ENCODE measurements at regions not wholly inside any gene's neighbourhood (a gene's known extent, or its start where the extent isn't known, plus 50 kb on each side); places are given as distances from the start of the nearest gene placed in this dataset.

DNA sequence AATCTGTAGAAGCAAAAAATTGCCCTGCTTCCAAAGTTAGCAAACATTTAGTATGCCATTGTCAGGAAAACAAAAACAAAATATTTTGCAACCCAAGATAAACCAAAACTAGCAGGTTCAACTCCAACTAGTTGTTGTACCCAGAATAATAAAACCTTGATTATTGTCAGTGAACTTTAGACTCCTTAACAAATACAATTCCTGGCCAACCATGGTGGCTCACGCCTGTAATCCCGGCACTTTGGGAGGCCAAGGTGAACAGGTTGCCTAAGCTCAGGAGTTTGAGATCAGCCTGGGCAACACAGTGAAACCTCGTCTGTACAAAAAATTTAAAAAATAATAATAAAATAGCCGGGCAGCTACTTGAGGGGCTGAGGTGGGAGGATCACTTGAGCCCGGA, 53.6 kb upstream of the EPCAM start:
- no peak for DNase-seq (ENCODE audit: low spot score)

DNA sequence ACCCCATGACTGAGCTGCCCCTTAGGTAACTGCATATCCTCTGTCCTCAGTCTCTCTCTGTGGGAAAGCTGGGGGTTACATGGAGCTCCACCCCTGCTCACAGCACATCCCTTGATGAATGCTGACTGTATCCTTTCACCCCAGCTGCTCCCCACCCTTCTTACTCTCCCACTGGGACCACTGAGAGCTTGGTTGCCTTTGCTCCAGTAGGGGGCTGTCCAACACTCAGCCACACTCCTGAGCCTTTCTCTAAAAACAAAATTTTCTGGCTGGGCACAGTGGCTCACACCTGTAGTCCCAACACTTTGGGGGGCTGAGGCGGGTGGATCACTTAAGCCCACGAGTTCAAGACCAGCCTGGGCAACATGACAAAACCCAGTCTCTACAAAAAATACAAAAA, 55.4 kb upstream of the EPCAM start:
- no peak for DNase-seq (ENCODE audit: low spot score)

- DNase-seq (ENCODE audit: low spot score): peak; percentile 85
Measured at GRCh38 chr2:47313141-47313691, 55.9 kb upstream of the EPCAM start.

DNA sequence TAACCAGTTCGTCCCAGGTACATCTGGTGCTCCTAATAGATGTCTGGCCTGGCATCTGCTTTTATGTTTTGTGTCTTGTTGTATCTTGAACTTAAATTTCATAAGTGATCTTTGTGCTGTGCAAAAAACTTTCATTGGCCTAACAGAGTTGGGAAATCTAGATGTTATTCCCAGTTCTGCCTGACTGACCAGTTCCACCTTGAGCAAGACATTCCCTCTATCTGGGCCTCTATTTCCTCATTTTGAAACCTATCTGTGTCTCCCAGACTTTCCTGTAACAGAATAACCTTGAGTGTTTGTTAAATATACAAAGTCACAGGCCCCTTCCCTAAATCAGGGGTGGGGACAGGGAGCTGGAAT, 56.6 kb upstream of the EPCAM start:
- DNase-seq (ENCODE audit: low spot score): no peak

DNA sequence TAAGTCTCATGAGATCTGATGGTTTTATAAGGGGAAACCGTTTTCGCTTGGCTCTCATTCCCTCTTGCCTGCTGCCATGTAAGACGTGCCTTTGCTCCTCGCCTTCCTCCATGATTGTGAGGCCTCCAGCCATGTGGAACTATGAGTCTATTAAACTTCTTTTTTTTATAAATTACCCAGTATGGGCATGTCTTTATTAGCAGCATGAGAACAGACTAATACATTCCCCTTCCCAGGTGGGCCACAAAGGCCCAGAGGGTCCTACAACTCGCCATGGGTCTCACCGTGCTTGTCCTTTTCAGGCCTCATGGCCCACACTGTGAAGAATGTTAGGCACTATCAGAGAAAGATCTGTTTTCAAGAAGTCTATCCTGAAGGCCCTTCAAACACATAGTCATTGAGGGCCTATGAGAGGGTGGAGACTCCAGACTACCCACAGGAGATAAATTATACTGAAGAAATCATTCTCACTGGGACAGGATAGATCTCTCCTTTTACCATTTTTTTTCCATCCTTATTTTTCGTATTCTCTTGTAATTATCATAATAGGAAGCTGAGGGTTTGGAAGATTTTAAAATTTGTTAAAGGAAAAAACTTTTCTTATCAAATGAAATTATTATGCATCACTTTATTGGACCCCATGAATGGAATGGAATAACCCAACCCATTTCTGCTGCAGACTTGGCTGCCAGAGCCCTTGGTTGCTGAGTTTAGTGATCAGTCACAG, 57.2 kb upstream of the EPCAM start:
- DNase-seq (ENCODE audit: low spot score): no peak

- DNase-seq (ENCODE audit: low spot score): peak; percentile 41
Measured at GRCh38 chr2:47310801-47311560, 58.1 kb upstream of the EPCAM start.

GRCh38 chr2:47309952-47310800, 58.9 kb upstream of the EPCAM start:
- peak; percentile 82 for DNase-seq (ENCODE audit: low spot score)

- DNase-seq (ENCODE audit: low spot score): no peak
Measured at GRCh38 chr2:47309472-47309951, 59.6 kb upstream of the EPCAM start.

DNA sequence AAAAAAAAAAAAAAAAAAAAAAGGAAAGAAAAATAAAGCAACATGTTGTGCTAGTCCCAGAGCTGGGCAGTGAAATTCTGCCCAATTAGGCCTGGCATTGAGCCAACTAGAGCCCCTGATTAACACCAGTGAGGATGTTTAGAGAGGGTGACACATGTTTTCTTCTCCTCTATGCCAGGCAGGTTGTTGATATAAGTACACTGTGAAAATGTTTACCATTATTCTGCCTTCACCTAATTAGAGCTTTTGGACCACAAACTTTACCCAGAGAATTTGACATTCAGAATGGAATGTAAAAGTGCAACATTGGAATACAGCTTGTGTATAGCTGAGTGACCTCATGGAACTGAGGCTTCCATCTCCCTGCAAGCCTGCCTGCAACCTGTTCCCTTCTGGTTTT, 62.0 kb upstream of the EPCAM start:
- no peak for DNase-seq (ENCODE audit: low spot score)

- DNase-seq (ENCODE audit: low spot score): no peak
Measured at GRCh38 chr2:47304654-47305053, 64.5 kb upstream of the EPCAM start.

- DNase-seq (ENCODE audit: low spot score): no peak
Measured at GRCh38 chr2:47303341-47304148, 65.6 kb upstream of the EPCAM start.

- DNase-seq (ENCODE audit: low spot score): no peak
Measured at GRCh38 chr2:47302308-47302707, 66.8 kb upstream of the EPCAM start.

- no peak for DNase-seq (ENCODE audit: low spot score)
Measured at GRCh38 chr2:47301731-47302130, 67.4 kb upstream of the EPCAM start.

GRCh38 chr2:47301277-47301618, 67.9 kb upstream of the EPCAM start:
- DNase-seq (ENCODE audit: low spot score): no peak

GRCh38 chr2:47300609-47301276, 68.4 kb upstream of the EPCAM start:
- DNase-seq (ENCODE audit: low spot score): no peak

- DNase-seq (ENCODE audit: low spot score): no peak
Measured at GRCh38 chr2:47300081-47300480, 69.0 kb upstream of the EPCAM start.

GRCh38 chr2:47299555-47299954, 69.6 kb upstream of the EPCAM start:
- no peak for DNase-seq (ENCODE audit: low spot score)

DNA sequence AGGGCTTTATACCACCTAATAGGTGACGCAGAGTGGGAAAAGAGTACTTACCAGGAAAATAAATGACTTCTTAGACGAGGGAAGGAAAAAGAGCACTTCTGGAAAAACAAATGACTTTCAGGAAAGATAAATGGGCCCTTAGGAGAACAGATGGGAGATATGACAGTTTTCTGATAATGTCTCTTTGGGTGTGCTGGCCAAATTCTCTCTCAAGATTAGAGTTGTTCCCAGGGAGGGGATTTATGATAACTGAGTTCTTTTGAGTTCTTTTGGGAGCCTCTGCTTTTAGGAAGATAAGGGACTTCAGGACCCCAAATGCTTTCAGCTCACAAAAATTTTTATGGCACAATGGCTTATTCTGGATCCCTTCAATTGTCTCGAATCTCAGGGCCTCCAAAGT, 70.3 kb upstream of the EPCAM start:
- DNase-seq (ENCODE audit: low spot score): no peak

DNA sequence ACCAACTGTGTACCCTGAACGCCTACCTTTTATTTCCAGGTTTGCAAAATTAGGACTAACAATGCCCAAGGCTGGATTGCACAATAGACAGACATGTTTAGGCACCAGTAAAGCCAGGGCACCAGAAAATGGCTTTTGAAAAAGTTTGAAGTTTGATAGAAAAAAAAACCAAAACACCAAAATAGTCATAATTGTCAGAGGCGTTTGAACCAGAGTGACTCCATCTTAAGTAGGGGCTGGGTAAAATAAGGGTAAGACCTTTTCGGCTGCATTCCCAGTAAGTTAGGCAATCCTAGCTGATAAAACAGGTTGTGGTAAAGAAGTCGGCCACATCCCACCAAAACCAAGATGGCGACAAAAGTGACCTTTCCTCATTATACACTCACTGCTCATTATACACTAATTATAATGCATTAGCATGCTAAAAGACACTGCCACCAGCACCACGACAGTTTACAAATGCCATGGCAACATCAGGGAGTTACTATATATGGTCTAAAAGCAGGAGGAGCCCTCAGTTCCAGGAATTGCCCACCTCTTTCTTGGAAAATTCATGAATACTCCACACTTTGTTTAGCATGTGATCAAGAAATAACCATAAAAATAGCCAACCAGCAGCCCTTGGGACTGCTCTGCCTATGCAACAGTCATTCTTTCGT, 71.2 kb upstream of the EPCAM start:
- no peak for DNase-seq (ENCODE audit: low spot score)

DNA sequence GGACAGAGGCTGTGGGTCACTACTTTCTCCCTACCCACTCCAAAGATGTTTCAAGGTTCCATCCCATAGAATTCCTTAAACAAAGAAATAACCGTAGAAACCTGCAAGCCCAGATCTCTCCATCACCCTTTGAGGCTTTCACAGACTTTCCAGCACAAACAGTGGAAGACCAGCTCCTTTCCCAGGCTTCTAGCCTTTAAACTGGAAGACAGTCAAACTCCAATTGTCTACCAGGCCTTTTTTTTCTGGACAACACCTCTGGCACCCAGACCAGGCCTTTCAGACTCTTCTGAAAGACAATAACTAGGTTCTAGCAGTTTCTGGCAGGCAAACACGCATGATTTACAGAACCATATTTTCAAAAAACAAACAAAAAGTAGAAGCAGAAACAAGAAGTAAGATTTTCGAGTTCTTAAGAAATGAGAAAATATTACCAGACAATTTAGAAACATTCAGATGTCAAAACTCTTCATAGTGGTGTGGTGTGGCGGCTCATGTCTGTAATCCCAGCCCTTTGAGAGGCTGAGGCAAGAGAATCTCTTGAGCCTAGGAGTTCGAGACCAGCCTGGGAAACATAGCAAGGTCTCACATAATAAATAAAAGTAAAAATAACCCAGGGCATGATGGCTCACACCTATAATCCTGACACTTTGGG, 73.0 kb upstream of the EPCAM start:
- no peak for DNase-seq (ENCODE audit: low spot score)
